RWPE1 (cell line): ENCODE measurements at regions not wholly inside any gene's neighbourhood (a gene's known extent, or its start where the extent isn't known, plus 50 kb on each side); places are given as distances from the start of the nearest gene placed in this dataset.
"Not testable (repeated sequence)": the region's sequence is repeated elsewhere in the genome, so short reads cannot be mapped to it uniquely, and the experiment has no call there.

ENCODE experiments used
- CTCF ChIA-PET: fragments of 350-600 bp; sonication (Branson Sonifier 250); formaldehyde crosslinking; extraction: SDS; loops from one replicate; lab custom pipeline; 2021; lab: Yijun Ruan, JAX
- POLR2A ChIA-PET: fragments of 400-600 bp; formaldehyde crosslinking; extraction: SDS; loops from one replicate; lab custom pipeline; 2020; ENCODE audit warnings: antibody characterized with exemption; ENCODE audit not compliant: low non-redundant PET; lab: Yijun Ruan, JAX
- DNase-seq: peaks from one replicate; pipeline ENCODE4 v3.0.0; 2012; ENCODE audit warnings: low spot score
- H3K27ac ChIP-seq: fragments of 450-650 bp; 2 replicates; pipeline ENCODE4 v1.5.1; 2017
- CTCF ChIP-seq: fragments of 450-650 bp; conservative IDR thresholded peaks from 2 replicates; pipeline ENCODE4 v1.5.1; 2017; ENCODE audit warnings: low read depth, mild to moderate bottlenecking

- no peak overlapping the region for H3K27ac ChIP-seq
- ChIA-PET CTCF (no interaction called here), POLR2A (no interaction called here)
- no peak for TF ChIP-seq CTCF
- DNase-seq, result no peak
These were observed 125.1 kb upstream of the XIST start for GRCh38 chrX:73977542-73978169.

- POLR2A ChIA-PET, DNase-seq, CTCF ChIA-PET, H3K27ac ChIP-seq: not testable (repeated sequence)
These were observed 114.9 kb upstream of the XIST start for GRCh38 chrX:73967461-73967860.

GRCh38 chrX:73965833-73966232 is 113.3 kb upstream of the XIST start:
- TF ChIP-seq CTCF, result no peak
- no peak for DNase-seq
- ChIA-PET POLR2A (no interaction called here), CTCF (no interaction called here)
- H3K27ac ChIP-seq, result no peak overlapping the region

GRCh38 chrX:73964579-73964978 is 112.1 kb upstream of the XIST start:
- H3K27ac ChIP-seq, result no peak overlapping the region
- ChIA-PET POLR2A (no interaction called here), CTCF (no interaction called here)
- DNase-seq, result no peak
- no peak for TF ChIP-seq CTCF

GRCh38 chrX:73963682-73964081 is 111.2 kb upstream of the XIST start:
- H3K27ac ChIP-seq, result no peak overlapping the region
- DNase-seq, result no peak
- CTCF ChIA-PET, result no interaction called here
- POLR2A ChIA-PET, result no interaction called here
- TF ChIP-seq CTCF, result no peak

GRCh38 chrX:73962948-73963347 is 110.4 kb upstream of the XIST start:
- ChIA-PET CTCF (no interaction called here), POLR2A (no interaction called here)
- DNase-seq, result no peak
- no peak for TF ChIP-seq CTCF
- no peak overlapping the region for H3K27ac ChIP-seq

GRCh38 chrX:73961867-73962266 is 109.4 kb upstream of the XIST start:
- CTCF ChIA-PET, H3K27ac ChIP-seq, POLR2A ChIA-PET, DNase-seq: not testable (repeated sequence)

- DNase-seq, result no peak
- ChIA-PET POLR2A (no interaction called here), CTCF (no interaction called here)
- no peak for TF ChIP-seq CTCF
- H3K27ac ChIP-seq, result peak overlapping the region; percentile 73
These were observed 92.0 kb upstream of the XIST start for GRCh38 chrX:73944563-73944908.
